ENCODE measurements at regions not wholly inside any gene's neighbourhood (a gene's known extent, or its start where the extent isn't known, plus 50 kb on each side); places are given as distances from the start of the nearest gene placed in this dataset.

DNA sequence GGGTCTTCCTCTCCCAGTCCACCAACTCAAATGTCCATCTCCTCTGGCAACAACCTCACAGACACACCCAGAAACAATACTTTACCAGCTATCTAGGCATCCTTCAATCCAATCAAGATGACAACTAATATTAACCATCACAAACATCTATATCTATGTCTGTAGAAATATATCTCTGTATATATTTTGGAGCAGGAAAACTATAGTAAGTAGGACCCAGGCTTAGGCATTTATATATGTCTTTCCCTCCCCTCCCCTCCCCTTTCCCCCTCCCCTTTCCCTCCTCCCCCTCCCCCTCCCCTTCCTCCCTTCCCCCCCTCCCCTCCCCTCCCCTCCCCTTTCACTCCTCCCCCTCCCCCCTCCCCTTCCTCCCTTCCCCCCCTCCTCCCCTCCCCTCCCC, 210.5 kb downstream of the RNF144A start:
- H3K27me3 ChIP-seq (replicated peaks; ENCODE audit: insufficient read depth): no peaks in the 10 kb centered on the region

DNA sequence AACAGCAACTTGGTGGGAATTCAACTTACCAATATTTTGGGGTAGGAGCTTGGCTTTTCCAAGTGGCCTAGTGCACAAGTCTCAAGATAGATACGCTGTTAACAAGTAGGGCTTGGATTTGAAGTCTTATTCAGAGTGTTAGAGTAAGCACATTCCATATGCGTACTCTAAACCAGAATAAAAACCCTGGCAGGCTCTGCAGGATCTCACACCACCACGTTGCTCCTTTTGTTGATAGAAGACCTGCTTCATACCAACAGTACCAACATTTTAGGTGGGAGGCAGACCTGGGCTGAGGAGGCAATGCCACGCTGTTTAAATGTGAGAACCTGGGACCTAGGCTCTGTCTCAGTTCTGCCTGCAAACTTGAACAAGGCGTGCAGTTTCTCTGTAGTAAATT, 214.0 kb downstream of the RNF144A start:
- no peaks in the 10 kb centered on the region for H3K9me3 ChIP-seq (ENCODE audit: low read depth)
- no peak for DNase-seq
- no peak overlapping the region for H3K9ac ChIP-seq
- no peaks in the 10 kb centered on the region for H3F3A ChIP-seq (ENCODE audit: insufficient read depth)
- no peaks in the 10 kb centered on the region for H3K79me2 ChIP-seq (ENCODE audit: insufficient read depth)
- TF ChIP-seq EZH2 (IDR thresholded peaks at IDR 0.05; ENCODE audit: insufficient read depth, poor library complexity, severe bottlenecking) (no peak), EZH2phosphoT487 (IDR thresholded peaks at IDR 0.05; ENCODE audit: insufficient read depth, low read depth) (no peak)
- no peak overlapping the region for H3K4me3 ChIP-seq
- 59 to 60% methylated on average over 5 of the region's 5 CpGs for WGBS, 2 experiments (ENCODE audit: low coverage in 1 of 2, low lambda C conversion rate in 2 of 2, missing lambda C conversion rate in 2 of 2)
- H3K36me3 ChIP-seq (ENCODE audit: low read depth): no peaks in the 10 kb centered on the region
- H3K4me1 ChIP-seq (ENCODE audit: insufficient read depth): no peaks in the 10 kb centered on the region
- no peak overlapping the region for H3K4me2 ChIP-seq (ENCODE audit: unreplicated experiment)
- in situ Hi-C loops (cut with MboI): no loop called here
- H2AFZ ChIP-seq: no peak overlapping the region
- no peak overlapping the region for H3K27ac ChIP-seq
- no peaks in the 10 kb centered on the region for H3K9me2 ChIP-seq (ENCODE audit: insufficient read depth)
- no peaks in the 10 kb centered on the region for H3K27me3 ChIP-seq (replicated peaks; ENCODE audit: insufficient read depth)
- H4K20me1 ChIP-seq (ENCODE audit: insufficient read depth): no peaks in the 10 kb centered on the region

More for the DNA sequence above, 210.5 kb downstream of the RNF144A start:
- H4K20me1 ChIP-seq (ENCODE audit: insufficient read depth): no peaks in the 10 kb centered on the region
- in situ Hi-C loops (cut with MboI): no loop called here
- no peak overlapping the region for H2AFZ ChIP-seq
- H3K9ac ChIP-seq: no peak overlapping the region
- no peaks in the 10 kb centered on the region for H3F3A ChIP-seq (ENCODE audit: insufficient read depth)
- H3K4me3 ChIP-seq: no peak overlapping the region
- no peaks in the 10 kb centered on the region for H3K79me2 ChIP-seq (ENCODE audit: insufficient read depth)
- H3K4me2 ChIP-seq (ENCODE audit: unreplicated experiment): no peak overlapping the region
- H3K4me1 ChIP-seq (ENCODE audit: insufficient read depth): no peaks in the 10 kb centered on the region
- H3K36me3 ChIP-seq (ENCODE audit: low read depth): no peaks in the 10 kb centered on the region
- no peaks in the 10 kb centered on the region for H3K9me2 ChIP-seq (ENCODE audit: insufficient read depth)
- H3K9me3 ChIP-seq (ENCODE audit: low read depth): no peaks in the 10 kb centered on the region
- no peak for DNase-seq
- no peak for TF ChIP-seq EZH2phosphoT487 (IDR thresholded peaks at IDR 0.05; ENCODE audit: insufficient read depth, low read depth)
- TF ChIP-seq EZH2 (IDR thresholded peaks at IDR 0.05; ENCODE audit: insufficient read depth, poor library complexity, severe bottlenecking): no peak
- no peak overlapping the region for H3K27ac ChIP-seq

DNA sequence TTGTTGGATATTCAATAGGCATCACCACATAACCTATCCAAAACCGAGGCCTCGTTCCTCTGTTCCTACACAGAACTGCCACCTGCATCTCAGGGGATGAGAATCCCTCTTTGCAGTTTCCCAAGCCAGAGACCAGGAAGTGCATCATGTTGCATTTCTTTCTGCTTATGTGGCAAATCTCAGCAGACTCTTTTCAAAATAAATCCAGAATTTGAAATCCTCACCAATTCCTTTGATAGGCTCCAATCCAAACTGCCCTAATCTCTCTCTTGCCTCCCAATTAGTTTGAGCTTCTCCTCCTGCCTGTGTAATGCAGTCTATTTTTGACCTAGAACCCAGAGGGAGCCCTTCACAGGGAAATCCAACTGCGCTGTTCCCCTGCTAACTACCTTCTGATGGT, 215.5 kb downstream of the RNF144A start:
- H3K36me3 ChIP-seq (ENCODE audit: low read depth): no peaks in the 10 kb centered on the region
- WGBS, 2 experiments (ENCODE audit: low coverage in 1 of 2, low lambda C conversion rate in 2 of 2, missing lambda C conversion rate in 2 of 2): 79 to 94% methylated on average over 3 of the region's 3 CpGs
- H4K20me1 ChIP-seq (ENCODE audit: insufficient read depth): no peaks in the 10 kb centered on the region
- no peaks in the 10 kb centered on the region for H3K9me2 ChIP-seq (ENCODE audit: insufficient read depth)
- TF ChIP-seq EZH2phosphoT487 (IDR thresholded peaks at IDR 0.05; ENCODE audit: insufficient read depth, low read depth) (no peak), EZH2 (IDR thresholded peaks at IDR 0.05; ENCODE audit: insufficient read depth, poor library complexity, severe bottlenecking) (no peak)
- no peak overlapping the region for H3K9ac ChIP-seq
- no peak overlapping the region for H2AFZ ChIP-seq
- peak; percentile 2 for DNase-seq
- no peak overlapping the region for H3K4me3 ChIP-seq
- no peak overlapping the region for H3K4me2 ChIP-seq (ENCODE audit: unreplicated experiment)
- no peak overlapping the region for H3K27ac ChIP-seq
- in situ Hi-C loops (cut with MboI): no loop called here
- H3K9me3 ChIP-seq (ENCODE audit: low read depth): no peaks in the 10 kb centered on the region
- no peaks in the 10 kb centered on the region for H3K79me2 ChIP-seq (ENCODE audit: insufficient read depth)
- no peaks in the 10 kb centered on the region for H3K27me3 ChIP-seq (replicated peaks; ENCODE audit: insufficient read depth)
- H3F3A ChIP-seq (ENCODE audit: insufficient read depth): no peaks in the 10 kb centered on the region
- H3K4me1 ChIP-seq (ENCODE audit: insufficient read depth): no peaks in the 10 kb centered on the region

DNA sequence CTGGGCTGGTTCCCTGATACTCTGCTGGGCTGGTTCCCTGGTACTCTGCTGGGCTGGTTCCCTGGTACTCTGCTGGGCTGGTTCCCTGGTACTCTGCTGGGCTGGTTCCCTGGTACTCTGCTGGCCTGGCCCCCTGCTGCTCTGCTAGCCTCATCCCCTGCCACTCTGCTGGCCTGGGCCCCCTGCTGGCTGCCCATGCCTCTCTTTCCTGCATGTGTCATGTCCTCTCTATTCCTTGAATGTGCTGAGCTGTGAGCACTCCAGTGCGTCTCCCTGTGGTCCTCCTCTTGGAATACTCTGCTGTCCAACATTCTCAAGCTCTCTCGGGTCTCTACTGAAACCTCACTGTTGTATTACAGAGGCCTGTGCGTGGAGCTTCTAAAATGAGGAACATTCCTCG, 216.3 kb downstream of the RNF144A start:
- Histone ChIP-seq H3K79me2 (ENCODE audit: insufficient read depth) (no peaks in the 10 kb centered on the region), H3K4me3 (no peak overlapping the region), H3K9ac (no peak overlapping the region), H2AFZ (no peak overlapping the region), H3F3A (ENCODE audit: insufficient read depth) (no peaks in the 10 kb centered on the region), H3K4me2 (ENCODE audit: unreplicated experiment) (no peak overlapping the region), H4K20me1 (ENCODE audit: insufficient read depth) (no peaks in the 10 kb centered on the region), H3K36me3 (ENCODE audit: low read depth) (no peaks in the 10 kb centered on the region), H3K9me3 (ENCODE audit: low read depth) (no peaks in the 10 kb centered on the region), H3K4me1 (ENCODE audit: insufficient read depth) (no peaks in the 10 kb centered on the region), H3K9me2 (ENCODE audit: insufficient read depth) (no peaks in the 10 kb centered on the region), H3K27ac (no peak overlapping the region), H3K27me3 (replicated peaks; ENCODE audit: insufficient read depth) (no peaks in the 10 kb centered on the region)
- 70 to 73% methylated on average over 4 of the region's 4 CpGs for WGBS, 2 experiments (ENCODE audit: low coverage in 1 of 2, low lambda C conversion rate in 2 of 2, missing lambda C conversion rate in 2 of 2)
- peak; percentile 33 for DNase-seq
- TF ChIP-seq EZH2phosphoT487 (IDR thresholded peaks at IDR 0.05; ENCODE audit: insufficient read depth, low read depth) (no peak), EZH2 (IDR thresholded peaks at IDR 0.05; ENCODE audit: insufficient read depth, poor library complexity, severe bottlenecking) (no peak)
- in situ Hi-C loops (cut with MboI): no loop called here

- Histone ChIP-seq H3K4me2 (ENCODE audit: unreplicated experiment) (no peak overlapping the region), H3K27me3 (replicated peaks; ENCODE audit: insufficient read depth) (no peaks in the 10 kb centered on the region), H4K20me1 (ENCODE audit: insufficient read depth) (no peaks in the 10 kb centered on the region), H3K9me3 (ENCODE audit: low read depth) (no peaks in the 10 kb centered on the region), H3K4me3 (no peak overlapping the region), H3K27ac (no peak overlapping the region), H3K4me1 (ENCODE audit: insufficient read depth) (no peaks in the 10 kb centered on the region), H2AFZ (no peak overlapping the region), H3K36me3 (ENCODE audit: low read depth) (no peaks in the 10 kb centered on the region), H3K9ac (no peak overlapping the region), H3F3A (ENCODE audit: insufficient read depth) (no peaks in the 10 kb centered on the region), H3K9me2 (ENCODE audit: insufficient read depth) (no peaks in the 10 kb centered on the region), H3K79me2 (ENCODE audit: insufficient read depth) (no peaks in the 10 kb centered on the region)
- TF ChIP-seq EZH2phosphoT487 (IDR thresholded peaks at IDR 0.05; ENCODE audit: insufficient read depth, low read depth) (no peak), EZH2 (IDR thresholded peaks at IDR 0.05; ENCODE audit: insufficient read depth, poor library complexity, severe bottlenecking) (no peak)
- in situ Hi-C loops (cut with MboI): no loop called here
- no peak for DNase-seq
- WGBS, 2 experiments (ENCODE audit: low coverage in 1 of 2, low lambda C conversion rate in 2 of 2, missing lambda C conversion rate in 2 of 2): 20 to 21% methylated on average over 1 of the region's 1 CpG
These were observed 223.1 kb downstream of the RNF144A start for GRCh38 chr2:7140306-7140705.

All from GM23248 (cell line).